WTC11 (cell line): ENCODE measurements at regions not wholly inside any gene's neighbourhood (a gene's known extent, or its start where the extent isn't known, plus 50 kb on each side); places are given as distances from the start of the nearest gene placed in this dataset.

Source experiments
- ATAC-seq: fragments of 200-7000 bp; cut with Tn5 transposase; 2 replicates; pipeline ENCODE4 v1.10.0; 2021; ENCODE audit warnings: mild to moderate bottlenecking, moderate library complexity
- CTCF ChIA-PET: fragments of 300-600 bp; sonication (Branson Sonifier 250); formaldehyde crosslinking; loops from one replicate; lab custom pipeline; 2021; ENCODE audit warnings: antibody characterized with exemption; lab: Charles Lee
- POLR2A ChIA-PET: fragments of 350-600 bp; sonication (Branson Sonifier 250); formaldehyde crosslinking; loops from one replicate; lab custom pipeline; 2021; ENCODE audit warnings: antibody characterized with exemption; lab: Charles Lee
- DNase-seq: peaks from one replicate; pipeline ENCODE4 v3.0.0; 2021; ENCODE audit warnings: low spot score
- H3K27ac Mint-ChIP-seq: 2 replicates; pipeline ENCODE4 v1.8.0; 2021; ENCODE audit warnings: mixed read lengths
- H3K27me3 Mint-ChIP-seq: 2 replicates; pipeline ENCODE4 v1.8.0; 2021; ENCODE audit warnings: low read depth, mild to moderate bottlenecking, moderate library complexity, mixed read lengths
- H3K36me3 Mint-ChIP-seq: 2 replicates; pipeline ENCODE4 v1.8.0; 2021; ENCODE audit warnings: mixed read lengths
- H3K4me1 Mint-ChIP-seq: 2 replicates; pipeline ENCODE4 v1.8.0; 2022; ENCODE audit warnings: mixed read lengths
- H3K4me3 Mint-ChIP-seq: 2 replicates; pipeline ENCODE4 v1.8.0; 2021; ENCODE audit warnings: mild to moderate bottlenecking, moderate library complexity, mixed read lengths
- H3K9me3 Mint-ChIP-seq: 2 replicates; pipeline ENCODE4 v1.8.0; 2021; ENCODE audit warnings: mixed read lengths
- CTCF ChIP-seq: fragments of 200-600 bp; IDR thresholded peaks from 2 replicates; pipeline ENCODE4 v1.8.0; 2022; ENCODE audit warnings: antibody characterized with exemption
- EMX1 ChIP-seq: fragments of 250-450 bp; sonication (Bioruptor Pico); IDR thresholded peaks from 2 replicates; pipeline ENCODE4 v1.8.0; 2021; ENCODE audit warnings: mild to moderate bottlenecking
- ESRRA ChIP-seq: sonication (generic); formaldehyde crosslinking; IDR thresholded peaks from 2 replicates; pipeline ENCODE4 v1.8.1; 2022; ENCODE audit warnings: mild to moderate bottlenecking, missing genetic modification reagents, borderline replicate concordance
- FOXK1 ChIP-seq: sonication (generic); formaldehyde crosslinking; IDR thresholded peaks from 2 replicates; pipeline ENCODE4 v1.8.0; 2022; ENCODE audit warnings: mild to moderate bottlenecking, moderate library complexity, missing genetic modification reagents
- FOXP4 ChIP-seq: sonication (generic); formaldehyde crosslinking; IDR thresholded peaks from 2 replicates; pipeline ENCODE4 v1.8.0; 2022; ENCODE audit warnings: mild to moderate bottlenecking, missing genetic modification reagents
- GRHL2 ChIP-seq: fragments of 250-450 bp; sonication (Bioruptor Pico); IDR thresholded peaks from 2 replicates; pipeline ENCODE4 v1.8.0; 2022; ENCODE audit warnings: mild to moderate bottlenecking, moderate library complexity; ENCODE audit not compliant: insufficient replicate concordance, severe bottlenecking
- HMGXB4 ChIP-seq: sonication (generic); formaldehyde crosslinking; IDR thresholded peaks from 2 replicates; pipeline ENCODE4 v1.8.1; 2023; ENCODE audit warnings: mild to moderate bottlenecking, moderate library complexity, missing genetic modification reagents
- NFATC4 ChIP-seq: fragments of 250-450 bp; sonication (Bioruptor Pico); IDR thresholded peaks from 2 replicates; pipeline ENCODE4 v1.9.0; 2021; ENCODE audit warnings: mild to moderate bottlenecking
- NR1H2 ChIP-seq: sonication (generic); formaldehyde crosslinking; IDR thresholded peaks from 2 replicates; pipeline ENCODE4 v1.9.0; 2021; ENCODE audit warnings: mild to moderate bottlenecking, moderate library complexity, missing genetic modification reagents
- NR2C2 ChIP-seq: sonication (generic); formaldehyde crosslinking; IDR thresholded peaks from 2 replicates; pipeline ENCODE4 v1.8.0; 2022; ENCODE audit warnings: mild to moderate bottlenecking, missing genetic modification reagents
- SMAD4 ChIP-seq: sonication (generic); formaldehyde crosslinking; IDR thresholded peaks from 2 replicates; pipeline ENCODE4 v1.8.0; 2022; ENCODE audit warnings: mild to moderate bottlenecking, missing genetic modification reagents
- SOX15 ChIP-seq: fragments of 250-450 bp; sonication (Bioruptor Pico); IDR thresholded peaks from 2 replicates; pipeline ENCODE4 v1.9.0; 2021; ENCODE audit warnings: mild to moderate bottlenecking
- USF1 ChIP-seq: sonication (generic); formaldehyde crosslinking; IDR thresholded peaks from 2 replicates; pipeline ENCODE4 v1.8.0; 2022; ENCODE audit warnings: mild to moderate bottlenecking, missing genetic modification reagents
- ZBTB21 ChIP-seq: sonication (generic); formaldehyde crosslinking; IDR thresholded peaks from 2 replicates; pipeline ENCODE4 v1.8.1; 2023; ENCODE audit warnings: mild to moderate bottlenecking, missing genetic modification reagents, borderline replicate concordance
- ZNF416 ChIP-seq: fragments of 250-450 bp; sonication (Bioruptor Pico); IDR thresholded peaks from 2 replicates; pipeline ENCODE4 v1.9.0; 2021; ENCODE audit warnings: mild to moderate bottlenecking, inconsistent platforms
- TF ChIP-seq, protein P1 (sequence below): fragments of 250-450 bp; sonication (Bioruptor Pico); IDR thresholded peaks from 2 replicates; pipeline ENCODE4 v1.9.0; 2021; ENCODE audit warnings: moderate library complexity, mild to moderate bottlenecking, inconsistent platforms, borderline replicate concordance
- TF ChIP-seq, protein P2 (sequence below): fragments of 250-450 bp; sonication (Bioruptor Pico); IDR thresholded peaks from 2 replicates; pipeline ENCODE4 v1.8.0; 2021; ENCODE audit warnings: mild to moderate bottlenecking

- TF ChIP-seq HMGXB4 (CRISPR knock-in tag) (no peak), ESRRA (CRISPR knock-in tag) (no peak), EMX1 (no peak)
- TF ChIP-seq, all 79 proteins: peak for 0
Observed at GRCh38 chr9:108663422-108663821, 192.4 kb downstream of the ACTL7B start (continued).

DNA sequence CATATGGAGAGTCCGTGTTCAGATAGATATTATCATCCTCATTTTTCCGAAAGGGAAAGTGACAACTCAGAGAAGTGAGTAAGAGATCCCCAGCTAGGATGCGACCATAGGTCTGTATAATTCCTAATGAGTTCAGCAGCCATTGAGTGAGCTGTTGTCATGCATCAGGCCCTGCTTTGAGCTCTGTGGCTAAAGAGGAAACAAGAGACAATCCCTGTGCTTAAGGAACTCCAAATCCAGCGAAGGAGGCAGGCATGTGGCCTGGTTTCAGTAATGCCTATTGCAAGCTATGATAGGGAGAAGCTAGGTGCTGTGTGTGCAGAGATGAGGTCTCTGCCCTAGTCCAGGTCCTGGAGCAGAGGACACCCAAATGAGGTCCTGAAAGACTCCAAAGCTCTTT, 192.8 kb downstream of the ACTL7B start:
- ATAC-seq: peak; percentile 66; the same call in 1 of the 2 replicates
- CTCF ChIA-PET: interaction anchor here (1.0 kb wide), 1 partner anchor 1197 kb away, joined by 3 read pairs; no protein-coding TSS in a partner anchor

DNA sequence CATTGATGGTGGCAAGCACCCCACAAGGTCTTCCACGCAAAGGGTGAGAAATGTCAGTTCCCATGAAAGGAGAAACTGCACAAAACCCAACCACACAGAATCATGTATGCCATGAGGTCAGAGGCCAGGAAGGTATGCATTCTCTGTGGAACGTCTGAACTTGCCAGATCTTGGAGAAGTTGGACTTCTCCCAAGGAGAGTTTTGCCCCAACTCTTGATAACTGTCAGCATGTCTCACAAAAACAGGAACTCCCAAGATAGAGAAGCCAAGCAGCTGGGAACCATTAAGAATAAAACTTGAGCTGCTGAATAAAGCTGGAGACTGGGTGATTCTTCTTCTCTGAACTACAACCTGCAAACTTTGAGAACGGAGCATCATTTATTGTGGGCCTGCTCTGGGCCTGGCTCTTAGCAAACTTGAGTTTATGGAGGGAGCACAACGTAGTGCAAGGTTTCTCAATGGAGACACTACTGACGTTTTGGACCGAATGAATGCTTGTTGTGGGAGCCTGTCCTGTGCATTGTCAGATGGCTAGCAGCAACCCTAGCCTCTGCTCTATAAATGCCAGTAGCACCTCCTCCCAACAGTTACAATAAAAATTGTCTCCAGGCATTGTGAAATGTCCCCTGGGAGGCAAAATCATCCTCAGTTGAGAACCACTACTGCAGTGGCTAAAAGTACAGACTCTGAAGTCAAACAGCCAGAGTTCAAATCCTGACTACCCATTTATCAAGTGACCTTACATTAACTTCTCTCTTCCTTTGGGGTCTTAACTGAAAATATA, 193.5 kb downstream of the ACTL7B start:
- CTCF ChIA-PET: interaction anchor here (1.0 kb wide), 1 partner anchor 1197 kb away, joined by 3 read pairs; no protein-coding TSS in a partner anchor
- peaks cover 38% of the 10 kb centered on the region for H3K36me3 Mint-ChIP-seq
- peaks cover 22% of the 10 kb centered on the region for H3K4me1 Mint-ChIP-seq
- H3K27me3 Mint-ChIP-seq: peaks cover 7% of the 10 kb centered on the region; the same call in 1 of the 2 replicates
- DNase-seq: no peak
- TF ChIP-seq NR1H2 (CRISPR knock-in tag) (no peak), GRHL2 (CRISPR knock-in tag) (no peak), ZNF416 (CRISPR knock-in tag) (no peak), FOXK1 (CRISPR knock-in tag) (no peak), ZBTB21 (CRISPR knock-in tag) (no peak), NFATC4 (CRISPR knock-in tag) (no peak), FOXP4 (CRISPR knock-in tag) (no peak)
- TF ChIP-seq, protein P1, sequence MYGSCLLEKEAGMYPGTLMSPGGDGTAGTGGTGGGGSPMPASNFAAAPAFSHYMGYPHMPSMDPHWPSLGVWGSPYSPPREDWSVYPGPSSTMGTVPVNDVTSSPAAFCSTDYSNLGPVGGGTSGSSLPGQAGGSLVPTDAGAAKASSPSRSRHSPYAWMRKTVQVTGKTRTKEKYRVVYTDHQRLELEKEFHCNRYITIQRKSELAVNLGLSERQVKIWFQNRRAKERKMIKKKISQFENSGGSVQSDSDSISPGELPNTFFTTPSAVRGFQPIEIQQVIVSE (CRISPR knock-in tag): no peak
- TF ChIP-seq, protein P2, sequence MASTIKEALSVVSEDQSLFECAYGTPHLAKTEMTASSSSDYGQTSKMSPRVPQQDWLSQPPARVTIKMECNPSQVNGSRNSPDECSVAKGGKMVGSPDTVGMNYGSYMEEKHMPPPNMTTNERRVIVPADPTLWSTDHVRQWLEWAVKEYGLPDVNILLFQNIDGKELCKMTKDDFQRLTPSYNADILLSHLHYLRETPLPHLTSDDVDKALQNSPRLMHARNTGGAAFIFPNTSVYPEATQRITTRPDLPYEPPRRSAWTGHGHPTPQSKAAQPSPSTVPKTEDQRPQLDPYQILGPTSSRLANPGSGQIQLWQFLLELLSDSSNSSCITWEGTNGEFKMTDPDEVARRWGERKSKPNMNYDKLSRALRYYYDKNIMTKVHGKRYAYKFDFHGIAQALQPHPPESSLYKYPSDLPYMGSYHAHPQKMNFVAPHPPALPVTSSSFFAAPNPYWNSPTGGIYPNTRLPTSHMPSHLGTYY (CRISPR knock-in tag): no peak
- POLR2A ChIA-PET: no interaction called here
- no peak for ATAC-seq
- H3K27ac Mint-ChIP-seq: no peak overlapping the region
- peaks cover 47% of the 10 kb centered on the region for H3K9me3 Mint-ChIP-seq
- H3K4me3 Mint-ChIP-seq: no peak overlapping the region

More for the DNA sequence above, 192.8 kb downstream of the ACTL7B start:
- H3K4me1 Mint-ChIP-seq: peaks cover 22% of the 10 kb centered on the region
- H3K36me3 Mint-ChIP-seq: peaks cover 35% of the 10 kb centered on the region
- peaks cover 46% of the 10 kb centered on the region for H3K9me3 Mint-ChIP-seq
- TF ChIP-seq FOXK1 (CRISPR knock-in tag) (no peak), ESRRA (CRISPR knock-in tag) (no peak)
- H3K27ac Mint-ChIP-seq: no peak overlapping the region
- peaks cover 7% of the 10 kb centered on the region; the same call in 1 of the 2 replicates for H3K27me3 Mint-ChIP-seq
- no peak for DNase-seq
- no peak overlapping the region for H3K4me3 Mint-ChIP-seq
- POLR2A ChIA-PET: no interaction called here

- H3K4me3 Mint-ChIP-seq: no peak overlapping the region
- DNase-seq (no peak), ATAC-seq (no peak)
- ChIA-PET CTCF (no interaction called here), POLR2A (no interaction called here)
- peaks cover 7% of the 10 kb centered on the region; the same call in 1 of the 2 replicates for H3K27me3 Mint-ChIP-seq
- H3K27ac Mint-ChIP-seq: no peak overlapping the region
- no peaks in the 10 kb centered on the region for H3K4me1 Mint-ChIP-seq
- H3K9me3 Mint-ChIP-seq: peaks cover 38% of the 10 kb centered on the region
- H3K36me3 Mint-ChIP-seq: peaks cover 32% of the 10 kb centered on the region
- TF ChIP-seq USF1 (CRISPR knock-in tag): no peak
- TF ChIP-seq CTCF: no peak
- no peak for TF ChIP-seq NR2C2 (CRISPR knock-in tag)
- TF ChIP-seq SMAD4: no peak
- no peak for TF ChIP-seq SOX15 (CRISPR knock-in tag)
Observed at GRCh38 chr9:108656566-108656965, 199.2 kb downstream of the ACTL7B start.
